HCT116 (cell line): ENCODE measurements at regions not wholly inside any gene's neighbourhood (a gene's known extent, or its start where the extent isn't known, plus 50 kb on each side); places are given as distances from the start of the nearest gene placed in this dataset.

ENCODE experiments used
- ATAC-seq: fragments of 200-7000 bp; cut with Tn5 transposase; 2 replicates; pipeline ENCODE4 v1.9.1; 2020; ENCODE audit warnings: mild to moderate bottlenecking, moderate library complexity
- BruUV-seq: library from RNA; stranded (reverse); fragments of 400-500 nt; replicated peaks from 2 replicates; lab custom pipeline; 2021; lab: Mats Ljungman, UMichigan
- CTCF ChIA-PET: fragments of 300-600 bp; sonication (Branson Sonifier 250); formaldehyde crosslinking; loops from one replicate; lab custom pipeline; 2021; ENCODE audit warnings: antibody characterized with exemption; lab: Charles Lee
- POLR2A ChIA-PET: fragments of 300-600, 350-600 bp; sonication (Branson Sonifier 250); formaldehyde crosslinking; loops from one replicate; lab custom pipeline; 2021; ENCODE audit warnings: antibody characterized with exemption; lab: Charles Lee
- RAD21 ChIA-PET, 2 experiments: fragments of 300-600 bp; sonication (Branson Sonifier 250); formaldehyde crosslinking; loops; one replicate each; lab custom pipeline; 2023; ENCODE audit warnings: low total read pairs in 2 of 2; ENCODE audit not compliant: uncharacterized antibody in 2 of 2, unreplicated experiment in 2 of 2, low non-redundant PET in 1 of 2; lab: Charles Lee
- DNase-seq: peaks from one replicate; pipeline ENCODE4 v3.0.0-alpha.2; 2010; ENCODE audit warnings: low read depth, low spot score
- H2AFZ ChIP-seq: fragments of 200-600 bp; shearing (Covaris generic), sonication (generic); 2 replicates; pipeline ENCODE4 v1.6.1; 2017; ENCODE audit warnings: low read depth, mixed run types, mixed read lengths, antibody characterized with exemption, low read length; ENCODE audit not compliant: poor library complexity, severe bottlenecking
- H3K27ac ChIP-seq: 2 replicates; pipeline ENCODE4 v1.5.1; 2012; ENCODE audit warnings: low read depth, low read length
- H3K27me3 ChIP-seq: fragments of 200-600 bp; sonication (generic); 2 replicates; pipeline ENCODE4 v1.6.1; 2016; ENCODE audit warnings: mixed run types, low read length, mixed read lengths; ENCODE audit not compliant: insufficient read depth
- H3K36me3 ChIP-seq, 2 experiments: fragments of 200-500 bp in 1 of 2; fragments of 200-600 bp in 1 of 2; sonication (Bioruptor generic) in 1 of 2; sonication (generic) in 1 of 2; 2 replicates each; pipeline versions ENCODE4 v1.5.1 to v1.6.1; 2014 to 2016; ENCODE audit warnings: low read length in 2 of 2, inconsistent platforms in 1 of 2, mixed read lengths in 1 of 2, mixed run types in 1 of 2; ENCODE audit not compliant: insufficient read depth in 2 of 2, control insufficient read depth in 1 of 2
- H3K4me1 ChIP-seq, 2 experiments: fragments of 200-600 bp in 1 of 2; sonication (generic) in 1 of 2; 2 replicates each; pipeline versions ENCODE4 v1.5.1 to v1.6.1; 2012 to 2017; ENCODE audit warnings: low read length in 2 of 2, inconsistent platforms in 1 of 2, mild to moderate bottlenecking in 1 of 2, mixed read lengths in 1 of 2, mixed run types in 1 of 2, moderate library complexity in 1 of 2; ENCODE audit not compliant: insufficient read depth in 2 of 2, control insufficient read depth in 1 of 2
- H3K4me2 ChIP-seq: fragments of 200-600 bp; sonication (generic); 2 replicates; pipeline ENCODE4 v1.6.1; 2017; ENCODE audit warnings: mixed run types, low read length, mixed read lengths
- H3K4me3 ChIP-seq, 2 experiments: fragments of 200-600 bp in 1 of 2; sonication (generic) in 1 of 2; replicated peaks in 1 of 2; 2 replicates each; pipeline ENCODE4 v1.5.1; 2011 to 2016; ENCODE audit warnings: low read length in 2 of 2, control low read depth in 1 of 2, low read depth in 1 of 2, mild to moderate bottlenecking in 1 of 2, mixed read lengths in 1 of 2, mixed run types in 1 of 2
- H3K79me2 ChIP-seq: fragments of 200-600 bp; sonication (generic); 2 replicates; pipeline ENCODE4 v1.6.1; 2017; ENCODE audit warnings: mild to moderate bottlenecking, mixed run types, low read length, moderate library complexity, mixed read lengths; ENCODE audit not compliant: insufficient read depth
- H3K9ac ChIP-seq: fragments of 200-600 bp; sonication (generic); 2 replicates; pipeline ENCODE4 v1.6.1; 2016; ENCODE audit warnings: low read length, mixed read lengths
- H3K9me2 ChIP-seq: fragments of 200-600 bp; sonication (generic), shearing (Covaris generic); 2 replicates; pipeline ENCODE4 v1.6.1; 2017; ENCODE audit warnings: mixed run types, mild to moderate bottlenecking, moderate library complexity; ENCODE audit not compliant: insufficient read depth
- H3K9me3 ChIP-seq, 2 experiments: fragments of 200-500 bp in 1 of 2; fragments of 200-600 bp in 1 of 2; sonication (Bioruptor generic) in 1 of 2; sonication (generic) in 1 of 2; 2 replicates each; pipeline ENCODE4 v1.6.1; 2014 to 2017; ENCODE audit warnings: low read length in 2 of 2, mixed read lengths in 2 of 2, inconsistent platforms in 1 of 2, low read depth in 1 of 2, mild to moderate bottlenecking in 1 of 2, mixed run types in 1 of 2, moderate library complexity in 1 of 2; ENCODE audit not compliant: control insufficient read depth in 1 of 2, insufficient read depth in 1 of 2
- H4K20me1 ChIP-seq: fragments of 200-600 bp; sonication (generic), shearing (Covaris generic); 2 replicates; pipeline ENCODE4 v1.6.1; 2017; ENCODE audit warnings: mixed run types, mild to moderate bottlenecking, moderate library complexity; ENCODE audit not compliant: insufficient read depth
- ATF3 ChIP-seq: IDR thresholded peaks from 2 replicates; pipeline ENCODE4 v1.6.1; 2012
- CTCF ChIP-seq, 3 experiments: fragments of 200-600 bp in 1 of 3; sonication (generic) in 1 of 3; IDR thresholded peaks in 2 of 3; conservative IDR thresholded peaks in 1 of 3; 2 replicates each; pipeline ENCODE4 v1.5.1; 2012 to 2017; ENCODE audit warnings: low read depth in 2 of 3, low read length in 2 of 3, antibody characterized with exemption in 1 of 3, borderline replicate concordance in 1 of 3, control low read depth in 1 of 3, mild to moderate bottlenecking in 1 of 3, mixed read lengths in 1 of 3, mixed run types in 1 of 3, moderate library complexity in 1 of 3; ENCODE audit not compliant: insufficient read depth in 1 of 3
- ELF1 ChIP-seq: IDR thresholded peaks from 2 replicates; pipeline ENCODE4 v1.6.1; 2012; ENCODE audit warnings: low read depth, borderline replicate concordance
- EZH2 ChIP-seq: fragments of 200-600 bp; sonication (generic); IDR thresholded peaks from 2 replicates; pipeline ENCODE4 v1.6.1; 2017; ENCODE audit warnings: antibody characterized with exemption, mixed run types
- JUND ChIP-seq: IDR thresholded peaks from 2 replicates; pipeline ENCODE4 v1.6.1; 2012
- MAX ChIP-seq: IDR thresholded peaks from 2 replicates; pipeline ENCODE4 v1.6.1; 2012
- POLR2A ChIP-seq: IDR thresholded peaks from 2 replicates; pipeline ENCODE4 v1.7.0; 2011; ENCODE audit warnings: borderline replicate concordance; ENCODE audit not compliant: insufficient read depth, insufficient read length; ENCODE audit errors: extremely low read depth
- POLR2AphosphoS5 ChIP-seq: IDR thresholded peaks from 2 replicates; pipeline ENCODE4 v1.6.1; 2011; ENCODE audit warnings: mild to moderate bottlenecking, low read depth, low read length, moderate library complexity
- RAD21 ChIP-seq: IDR thresholded peaks from 2 replicates; pipeline ENCODE4 v1.6.1; 2012; ENCODE audit warnings: low read depth, mild to moderate bottlenecking
- SP1 ChIP-seq: IDR thresholded peaks from 2 replicates; pipeline ENCODE4 v1.6.1; 2012; ENCODE audit warnings: low read depth
- TCF7L2 ChIP-seq: IDR thresholded peaks from 2 replicates; pipeline ENCODE4 v1.7.0; 2011; ENCODE audit warnings: borderline replicate concordance, inconsistent platforms; ENCODE audit not compliant: insufficient read depth, insufficient read length; ENCODE audit errors: extremely low read depth
- YY1 ChIP-seq: IDR thresholded peaks from 2 replicates; pipeline ENCODE4 v1.6.1; 2011; ENCODE audit warnings: low read length, low read depth, moderate library complexity, mild to moderate bottlenecking; ENCODE audit not compliant: insufficient replicate concordance; ENCODE audit errors: extremely low read depth
- ZBTB33 ChIP-seq: IDR thresholded peaks from 2 replicates; pipeline ENCODE4 v1.6.1; 2011; ENCODE audit warnings: mild to moderate bottlenecking, low read length, moderate library complexity; ENCODE audit not compliant: insufficient replicate concordance; ENCODE audit errors: extremely low read depth
- ZFX ChIP-seq: fragments of 450-650 bp; IDR thresholded peaks from 2 replicates; pipeline ENCODE4 v1.6.1; 2017
- intact Hi-C: fragments of 100-400 bp; cut with micrococcal nuclease; formaldehyde crosslinking; loops from 2 replicates; pipeline ENCODE4 v1.10.0; 2022

GRCh38 chr14:71451501-71451900 lies 480.7 kb upstream of the RGS6 start:
- H3K36me3 ChIP-seq = no peaks in the 10 kb centered on the region
- no peak overlapping the region for H2AFZ ChIP-seq
- no peaks in the 10 kb centered on the region for H3K9me3 ChIP-seq
- RAD21 ChIA-PET = interaction anchor here in 1 of 2 experiments (0.7 kb wide), 1 partner anchor 144 kb away, joined by 5 read pairs; no protein-coding TSS in a partner anchor
- no peaks in the 10 kb centered on the region for H3K4me1 ChIP-seq
- no peak overlapping the region for H3K9ac ChIP-seq
- no peak overlapping the region for H3K4me3 ChIP-seq
- H3K27me3 ChIP-seq = no peaks in the 10 kb centered on the region
- H3K9me2 ChIP-seq = no peaks in the 10 kb centered on the region
- CTCF ChIA-PET = no interaction called here
- DNase-seq (no peak), ATAC-seq (no peak)
- POLR2A ChIA-PET = no interaction called here
- no peak overlapping the region for H3K27ac ChIP-seq
- no peak for TF ChIP-seq ATF3
- TF ChIP-seq EZH2 = no peak
- no peak for TF ChIP-seq CTCF (IDR thresholded peaks at IDR 0.05 in 2 of 3, conservative IDR thresholded peaks at IDR 0.05 in 1 of 3; ENCODE audit: borderline replicate concordance in 1 of 3, insufficient read depth in 1 of 3, low read depth in 2 of 3, low read length in 2 of 3)
- no peak for TF ChIP-seq RAD21
- TF ChIP-seq ZBTB33 = no peak
- TF ChIP-seq ELF1 = no peak
- TF ChIP-seq POLR2AphosphoS5 = no peak
- TF ChIP-seq SP1 = no peak
- TF ChIP-seq YY1 = no peak
- no peak for TF ChIP-seq POLR2A
- no peak for TF ChIP-seq TCF7L2
- TF ChIP-seq MAX = no peak
- no peak for TF ChIP-seq ZFX
- no peak for TF ChIP-seq JUND
- H3K79me2 ChIP-seq = no peaks in the 10 kb centered on the region
- BruUV-seq = no TSS peak
- intact Hi-C loops = no loop called here
- no peak overlapping the region for H3K4me2 ChIP-seq
- H4K20me1 ChIP-seq = no peaks in the 10 kb centered on the region
